ENCODE measurements at regions not wholly inside any gene's neighbourhood (a gene's known extent, or its start where the extent isn't known, plus 50 kb on each side); places are given as distances from the start of the nearest gene placed in this dataset.

DNA sequence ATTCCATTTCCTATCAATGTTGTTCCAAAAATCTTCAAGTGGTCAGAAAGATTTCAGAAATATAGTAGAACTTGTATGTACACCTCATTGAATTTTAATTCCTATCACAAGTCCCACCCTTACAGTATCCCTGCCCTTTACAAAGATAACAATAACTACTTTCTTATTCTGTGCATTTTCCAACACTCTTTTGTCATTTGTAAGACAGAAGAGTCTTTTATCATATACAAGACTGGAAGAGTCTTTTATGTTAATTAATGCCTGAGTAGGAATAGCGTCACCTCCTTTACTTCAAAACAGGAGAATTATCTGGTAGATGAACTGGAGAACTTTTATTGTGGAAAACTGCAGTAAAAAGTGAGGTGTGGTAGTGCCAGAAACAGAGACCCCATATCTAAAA, 193.9 kb upstream of the SEMA3C start:
- DNase-seq (ENCODE audit: low read depth): no peak
- no peak overlapping the region for H3K4me3 ChIP-seq (ENCODE audit: low read length)
- TF ChIP-seq CTCF (conservative IDR thresholded peaks at IDR 0.05; ENCODE audit: low read depth, low read length): no peak

- H3K4me3 ChIP-seq (ENCODE audit: low read length): no peak overlapping the region
- no peak for TF ChIP-seq CTCF (conservative IDR thresholded peaks at IDR 0.05; ENCODE audit: low read depth, low read length)
- peak; percentile 26 for DNase-seq (ENCODE audit: low read depth)
These were observed 193.1 kb upstream of the SEMA3C start for GRCh38 chr7:81111781-81112540.

GRCh38 chr7:81111358-81111757, 192.5 kb upstream of the SEMA3C start:
- H3K4me3 ChIP-seq (ENCODE audit: low read length): no peak overlapping the region
- no peak for TF ChIP-seq CTCF (conservative IDR thresholded peaks at IDR 0.05; ENCODE audit: low read depth, low read length)
- peak; percentile 53 for DNase-seq (ENCODE audit: low read depth)

- no peak for TF ChIP-seq CTCF (conservative IDR thresholded peaks at IDR 0.05; ENCODE audit: low read depth, low read length)
- no peak for DNase-seq (ENCODE audit: low read depth)
- H3K4me3 ChIP-seq (ENCODE audit: low read length): no peak overlapping the region
These were observed 191.8 kb upstream of the SEMA3C start for GRCh38 chr7:81110673-81111072.

- DNase-seq (ENCODE audit: low read depth): no peak
- no peak overlapping the region for H3K4me3 ChIP-seq (ENCODE audit: low read length)
- no peak for TF ChIP-seq CTCF (conservative IDR thresholded peaks at IDR 0.05; ENCODE audit: low read depth, low read length)
These were observed 179.4 kb upstream of the SEMA3C start for GRCh38 chr7:81098213-81098612.

GRCh38 chr7:81094952-81095351, 176.1 kb upstream of the SEMA3C start:
- DNase-seq (ENCODE audit: low read depth): no peak
- no peak overlapping the region for H3K4me3 ChIP-seq (ENCODE audit: low read length)
- no peak for TF ChIP-seq CTCF (conservative IDR thresholded peaks at IDR 0.05; ENCODE audit: low read depth, low read length)

DNA sequence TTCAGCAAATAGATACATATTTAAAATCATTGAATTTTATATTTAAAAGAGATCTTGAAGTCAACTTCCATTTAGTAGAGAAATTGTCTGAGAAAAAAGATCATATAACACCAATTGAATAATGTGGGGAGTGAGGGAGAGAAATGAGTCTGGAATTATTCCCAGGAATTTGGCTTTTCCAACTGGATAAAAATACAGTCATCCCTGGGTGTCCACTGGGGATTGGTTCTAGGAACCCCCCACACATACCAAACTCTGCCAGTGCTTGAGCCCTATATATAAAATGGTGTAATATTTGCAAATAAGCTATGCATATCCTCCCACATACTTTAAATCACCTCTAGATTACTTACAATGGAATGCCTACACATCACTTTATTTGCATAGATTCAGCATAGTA, 162.8 kb upstream of the SEMA3C start:
- TF ChIP-seq CTCF (conservative IDR thresholded peaks at IDR 0.05; ENCODE audit: low read depth, low read length): no peak
- no peak for DNase-seq (ENCODE audit: low read depth)
- no peak overlapping the region for H3K4me3 ChIP-seq (ENCODE audit: low read length)

Data from retinal pigment epithelial cell (primary cell).